ENCODE measurements at regions not wholly inside any gene's neighbourhood (a gene's known extent, or its start where the extent isn't known, plus 50 kb on each side); places are given as distances from the start of the nearest gene placed in this dataset.
"Not testable (repeated sequence)": the region's sequence is repeated elsewhere in the genome, so short reads cannot be mapped to it uniquely, and the experiment has no call there.

- ATAC-seq, result no peak
- no peak for DNase-seq (ENCODE audit: low spot score)
- intact Hi-C loops (cut with DNase I), result loop anchor here (10.0 kb wide), 2 partner anchors 336 to 436 kb away; partner anchors contain the start of gene GSE1
These were observed 166.6 kb upstream of the CIBAR2 start for GRCh38 chr16:85278839-85279238.

- DNase-seq (ENCODE audit: low spot score) (no peak), ATAC-seq (no peak)
- intact Hi-C loops (cut with DNase I), result loop anchor here (10.0 kb wide), 2 partner anchors 335 to 435 kb away; partner anchors contain the start of gene GSE1
These were observed 167.1 kb upstream of the CIBAR2 start for GRCh38 chr16:85279402-85279801.

- ATAC-seq (peak; percentile 22), DNase-seq (ENCODE audit: low spot score) (peak; percentile 80)
- intact Hi-C loops (cut with DNase I), result loop anchor here (10.0 kb wide), 2 partner anchors 335 to 435 kb away; partner anchors contain the start of gene GSE1
These were observed 167.7 kb upstream of the CIBAR2 start for GRCh38 chr16:85279825-85280545.

- intact Hi-C loops (cut with DNase I), result no loop called here
- DNase-seq (ENCODE audit: low spot score), result no peak
- no peak for ATAC-seq
These were observed 168.9 kb upstream of the CIBAR2 start for GRCh38 chr16:85281181-85281580.

GRCh38 chr16:85282842-85283241 is 170.6 kb upstream of the CIBAR2 start:
- intact Hi-C loops (cut with DNase I), result no loop called here
- no peak for ATAC-seq
- DNase-seq (ENCODE audit: low spot score), result no peak

- intact Hi-C loops (cut with DNase I), result no loop called here
- ATAC-seq, result no peak
- DNase-seq (ENCODE audit: low spot score), result no peak
These were observed 171.2 kb upstream of the CIBAR2 start for GRCh38 chr16:85283305-85284050.

- DNase-seq (ENCODE audit: low spot score) (no peak), ATAC-seq (no peak)
- intact Hi-C loops (cut with DNase I), result no loop called here
These were observed 172.0 kb upstream of the CIBAR2 start for GRCh38 chr16:85284141-85284817.

GRCh38 chr16:85285681-85286065 is 173.4 kb upstream of the CIBAR2 start:
- intact Hi-C loops (cut with DNase I), result no loop called here
- no peak for ATAC-seq

GRCh38 chr16:85286066-85286831 is 174.0 kb upstream of the CIBAR2 start:
- ATAC-seq (peak; percentile 79), DNase-seq (ENCODE audit: low spot score) (peak; percentile 90)
- intact Hi-C loops (cut with DNase I), result no loop called here

More at GRCh38 chr16:85285681-85286065, 173.4 kb upstream of the CIBAR2 start:
- no peak for DNase-seq (ENCODE audit: low spot score)

GRCh38 chr16:85286951-85287814 is 174.9 kb upstream of the CIBAR2 start:
- ATAC-seq (peak; percentile 9), DNase-seq (ENCODE audit: low spot score) (no peak)
- intact Hi-C loops (cut with DNase I), result no loop called here

- ATAC-seq; DNase-seq (ENCODE audit: low spot score); intact Hi-C loops (cut with DNase I): not testable (repeated sequence)
These were observed 175.5 kb upstream of the CIBAR2 start for GRCh38 chr16:85287815-85288109.

- ATAC-seq (no peak), DNase-seq (ENCODE audit: low spot score) (no peak)
- intact Hi-C loops (cut with DNase I), result no loop called here
These were observed 176.1 kb upstream of the CIBAR2 start for GRCh38 chr16:85288341-85288868.

- DNase-seq (ENCODE audit: low spot score) (no peak), ATAC-seq (no peak)
- intact Hi-C loops (cut with DNase I), result no loop called here
These were observed 176.8 kb upstream of the CIBAR2 start for GRCh38 chr16:85288869-85289660.

GRCh38 chr16:85289760-85290625 is 177.7 kb upstream of the CIBAR2 start:
- intact Hi-C loops (cut with DNase I), result no loop called here
- DNase-seq (ENCODE audit: low spot score) (no peak), ATAC-seq (no peak)

- ATAC-seq, result no peak
- intact Hi-C loops (cut with DNase I), result no loop called here
- DNase-seq (ENCODE audit: low spot score), result no peak
These were observed 178.5 kb upstream of the CIBAR2 start for GRCh38 chr16:85290626-85291301.
